COLO668 (cell line): ENCODE measurements at regions not wholly inside any gene's neighbourhood (a gene's known extent, or its start where the extent isn't known, plus 50 kb on each side); places are given as distances from the start of the nearest gene placed in this dataset.
"Not testable (repeated sequence)": the region's sequence is repeated elsewhere in the genome, so short reads cannot be mapped to it uniquely, and the experiment has no call there.

Experiments
- DNase-seq: peaks from one replicate; lab custom pipeline; 2025; ENCODE audit not compliant: unreplicated experiment; lab: John Stamatoyannopoulos, UW

DNA sequence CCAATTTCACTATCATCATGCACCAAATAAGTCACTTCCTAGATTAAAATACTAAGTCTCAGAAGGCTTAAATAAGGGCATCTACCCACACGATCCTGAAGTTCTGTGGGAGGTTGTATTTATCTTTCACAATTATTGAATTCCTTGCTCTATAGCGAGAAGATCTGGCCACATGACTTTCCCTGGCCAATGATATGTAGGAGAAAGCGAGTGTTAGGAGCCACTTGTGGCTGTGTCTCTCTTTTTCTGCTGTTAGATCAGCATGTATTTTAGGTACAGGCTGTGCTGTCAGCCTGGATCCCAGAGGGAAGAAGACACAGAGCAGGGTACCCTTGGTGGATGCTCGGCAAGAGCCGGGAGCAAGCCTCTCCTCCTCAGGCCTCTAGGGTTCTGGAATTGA, 131.3 kb upstream of the DPP6 start:
- DNase-seq: no peak

DNA sequence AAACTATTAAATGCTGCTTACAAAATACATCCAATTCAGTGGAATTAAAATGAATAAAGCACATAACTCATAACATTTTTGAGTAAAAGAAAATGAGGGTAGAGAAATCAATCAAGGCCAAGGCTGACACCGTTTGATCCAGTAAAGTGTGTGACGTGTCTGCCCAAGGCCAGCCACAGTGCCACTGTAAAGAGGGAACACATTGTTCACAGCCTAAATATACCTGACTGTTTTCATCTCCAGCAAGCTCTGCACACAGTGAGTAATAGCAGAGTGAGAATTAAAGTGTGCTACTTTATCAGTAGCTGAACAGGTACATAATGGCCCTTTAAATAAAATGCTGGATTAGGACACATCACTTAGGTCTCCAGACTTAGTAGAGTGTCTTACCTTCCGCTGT, 130.8 kb upstream of the DPP6 start:
- DNase-seq: no peak

DNA sequence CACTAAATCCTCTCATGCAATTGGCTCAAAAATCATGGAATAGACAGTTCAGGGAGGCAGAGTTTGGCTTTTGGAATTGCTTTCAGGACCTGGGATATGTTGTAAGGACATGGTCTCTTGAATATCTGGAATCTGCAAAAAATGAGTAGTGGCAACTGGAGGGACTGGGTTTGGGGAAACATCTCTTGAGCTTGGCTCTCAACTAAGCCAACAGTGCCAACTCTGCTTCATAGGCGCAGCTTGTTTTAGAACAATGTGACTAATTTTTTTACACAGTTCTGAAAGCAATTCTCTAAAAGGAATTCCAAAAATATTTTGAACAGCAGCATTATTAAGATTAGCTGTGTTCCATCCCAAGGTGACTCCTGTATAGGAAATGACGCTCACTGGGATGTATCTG, 121.5 kb upstream of the DPP6 start:
- DNase-seq: no peak

DNA sequence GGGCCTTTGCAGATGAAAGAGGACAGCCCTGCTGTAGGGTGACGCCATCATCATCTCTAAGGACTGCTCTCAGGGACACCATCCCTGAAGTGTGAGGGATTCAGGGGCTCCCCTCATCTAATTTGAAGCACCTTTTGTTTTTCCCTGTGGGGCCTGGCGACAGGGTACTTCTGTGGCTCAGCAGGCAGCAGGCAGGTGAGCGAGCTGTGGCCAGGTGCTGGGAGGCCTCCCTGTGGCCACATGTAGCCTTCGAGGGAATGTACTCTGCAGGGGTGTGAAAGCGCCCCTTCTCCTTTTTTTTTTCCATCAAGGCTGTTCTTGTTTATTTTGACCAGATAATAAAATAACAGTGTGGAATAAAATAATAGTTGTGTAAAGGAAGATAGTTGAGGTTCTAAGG, 118.2 kb upstream of the DPP6 start:
- no peak for DNase-seq

DNA sequence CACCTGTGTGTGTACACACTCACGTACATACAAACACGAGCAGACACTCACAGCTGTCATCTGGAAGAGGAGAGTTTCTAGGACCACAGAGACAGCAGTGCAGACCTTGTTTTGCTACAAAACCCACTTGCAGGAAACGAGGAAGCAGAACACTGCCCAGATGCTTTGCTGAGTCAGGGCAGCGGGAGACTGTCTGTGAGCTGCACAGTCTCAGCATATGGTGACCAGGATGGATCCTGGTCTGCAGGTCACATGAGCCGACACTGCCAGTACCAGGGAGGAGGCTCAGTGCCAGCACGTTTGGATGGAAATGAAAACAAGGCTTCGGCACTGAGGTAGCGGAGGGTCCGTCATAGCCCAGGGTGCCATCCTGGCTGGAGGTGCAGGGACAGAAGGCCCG, 117.6 kb upstream of the DPP6 start:
- DNase-seq: no peak

DNA sequence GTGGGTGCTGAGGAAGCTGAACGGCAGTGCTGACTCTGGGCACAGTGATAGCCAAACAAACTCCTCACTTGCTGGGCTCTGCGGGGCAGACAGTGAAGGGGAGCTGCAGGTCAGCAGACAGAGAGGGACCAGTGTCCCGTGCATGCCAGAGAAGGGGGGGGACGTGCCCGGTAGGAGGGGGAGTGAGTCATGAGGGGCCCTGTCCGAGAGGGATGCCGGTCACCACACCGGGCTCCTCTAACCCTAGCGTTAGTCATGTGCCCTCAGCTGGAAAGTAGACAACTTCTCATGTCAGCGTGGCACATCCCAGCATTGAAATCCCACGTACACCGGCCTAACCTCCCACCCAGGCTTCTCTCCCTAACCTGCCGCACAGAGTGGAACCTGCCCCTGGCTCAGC, 117.1 kb upstream of the DPP6 start:
- no peak for DNase-seq

DNA sequence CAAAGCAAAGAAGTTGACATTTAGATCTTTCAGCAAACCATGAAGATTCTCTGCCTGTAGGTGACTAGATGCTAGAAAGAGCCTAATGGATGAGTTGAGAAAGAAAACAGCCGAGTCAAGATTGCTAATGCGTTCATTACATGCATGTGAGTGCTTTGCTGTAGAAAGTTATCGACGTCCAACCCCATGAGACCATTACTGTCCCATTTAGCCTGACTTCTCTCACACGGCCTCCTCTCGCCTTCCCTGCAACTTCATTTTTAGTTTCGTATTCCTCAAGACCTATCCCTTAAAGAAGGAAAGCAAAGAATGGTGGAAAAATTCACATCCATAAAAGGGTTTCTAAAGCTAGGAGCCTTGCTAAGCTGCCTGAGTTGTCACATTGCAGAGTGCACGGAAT, 113.7 kb upstream of the DPP6 start:
- no peak for DNase-seq

DNA sequence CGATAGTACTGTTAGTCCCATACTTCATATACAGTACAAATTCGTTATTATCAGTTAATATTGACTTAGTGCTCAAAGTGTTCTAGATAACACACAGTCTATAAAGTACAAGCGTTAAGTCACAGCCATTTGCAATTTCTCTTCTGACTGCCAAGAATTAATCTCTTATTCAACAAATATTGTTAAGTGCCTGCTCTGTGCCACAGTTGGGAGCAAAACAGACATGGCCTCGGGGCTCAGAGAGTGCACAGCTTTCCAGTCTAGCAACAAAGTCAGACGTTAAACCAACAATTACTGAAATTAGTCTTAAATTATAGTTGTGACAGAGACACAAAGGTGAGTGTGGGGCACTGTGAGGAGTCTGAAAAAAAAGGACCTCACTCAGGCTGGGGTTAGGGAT, 113.0 kb upstream of the DPP6 start:
- DNase-seq: no peak

DNA sequence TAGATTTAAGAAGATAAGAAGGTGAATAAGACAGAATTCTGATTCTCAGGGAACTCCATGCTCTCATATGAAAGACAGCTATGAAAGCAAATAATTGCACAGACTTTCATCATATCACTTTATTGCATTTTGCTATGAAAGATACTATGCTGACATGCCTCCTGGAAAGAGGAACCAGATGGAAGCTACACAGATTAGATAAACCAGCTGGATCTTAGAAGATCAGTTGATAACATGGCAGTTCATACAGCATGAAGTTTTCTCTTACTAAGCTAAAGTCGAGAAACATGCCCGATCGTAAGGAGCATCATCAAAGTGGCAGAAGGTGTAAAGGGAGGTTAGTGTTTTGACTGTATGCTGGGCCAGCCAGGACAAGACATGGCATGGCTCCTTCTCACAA, 112.5 kb upstream of the DPP6 start:
- DNase-seq: no peak

DNA sequence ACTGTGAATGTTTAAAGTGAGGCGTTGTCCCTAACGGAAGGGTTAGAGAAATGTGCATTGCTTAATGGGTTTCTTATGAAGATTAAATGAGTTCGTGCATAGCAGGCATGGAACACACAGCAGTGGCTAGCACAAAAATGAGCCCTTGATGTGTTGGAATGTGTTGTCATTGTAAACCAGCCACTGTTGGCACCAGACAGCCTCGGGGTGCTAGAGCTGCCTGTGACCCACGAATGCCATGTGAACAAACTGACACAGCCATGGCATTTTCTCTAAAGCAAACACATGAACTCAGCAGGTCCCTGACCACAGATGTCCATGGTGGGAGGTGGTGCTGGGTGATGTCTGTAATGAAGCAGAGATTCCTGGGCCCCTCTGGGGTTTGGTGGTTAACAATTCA, 111.1 kb upstream of the DPP6 start:
- DNase-seq: no peak

DNA sequence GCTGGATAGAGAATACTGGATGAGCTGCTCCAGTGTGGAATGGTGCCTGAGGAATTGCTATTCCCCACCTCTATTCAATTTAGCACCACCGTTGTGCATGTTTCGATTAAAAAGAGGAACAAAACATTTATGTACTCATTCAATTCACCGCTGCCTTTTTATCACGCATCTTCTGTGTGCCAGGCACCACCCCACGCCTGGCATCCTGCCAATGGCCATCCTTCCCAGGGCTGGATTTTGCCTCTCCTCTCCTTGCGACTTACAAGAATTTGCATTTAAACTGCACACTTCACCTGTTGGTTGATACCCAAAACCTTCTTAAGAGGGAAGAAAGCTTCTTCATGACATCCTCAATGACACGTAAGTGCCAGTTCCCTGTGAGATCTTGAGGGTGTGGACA, 110.2 kb upstream of the DPP6 start:
- DNase-seq: no peak

DNA sequence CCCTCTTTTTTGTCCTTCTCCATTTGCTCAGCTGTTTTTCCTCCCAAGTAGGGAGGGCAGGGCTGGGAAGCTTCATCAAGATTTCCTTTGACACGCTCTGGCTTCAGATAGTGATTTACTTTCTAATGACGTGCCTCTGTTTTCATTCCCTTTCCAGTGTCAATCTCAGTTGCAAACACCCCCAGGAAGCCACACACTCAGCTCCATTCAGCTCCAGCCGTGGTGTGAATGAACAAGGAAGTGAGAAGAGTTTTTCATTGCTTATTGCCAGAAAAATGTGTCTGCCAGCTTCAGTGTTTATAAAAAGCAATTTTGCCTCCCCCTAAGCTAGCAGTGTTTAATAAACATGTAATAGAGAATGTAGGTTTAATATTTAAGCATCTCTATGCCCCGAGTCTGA, 108.7 kb upstream of the DPP6 start:
- no peak for DNase-seq

DNA sequence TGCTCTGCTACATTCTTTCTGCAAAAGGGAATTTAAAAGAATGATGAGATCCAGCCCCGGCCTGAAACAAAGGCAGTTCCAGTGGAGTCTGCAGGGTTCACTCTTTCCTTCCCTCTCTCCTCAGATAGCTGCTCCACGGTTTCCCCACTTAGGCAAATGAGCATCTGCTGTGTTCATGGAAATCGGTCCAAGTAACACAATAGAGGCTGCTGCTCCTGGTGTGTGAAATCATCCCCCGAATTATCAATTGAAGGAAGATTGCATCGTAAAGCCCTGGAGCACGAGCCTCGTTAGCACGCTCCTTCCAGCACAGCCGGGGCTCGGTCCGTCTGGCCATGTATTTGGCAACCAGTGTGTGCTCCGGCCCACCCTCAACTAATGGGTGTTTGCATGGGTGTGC, 108.3 kb upstream of the DPP6 start:
- DNase-seq: no peak

DNA sequence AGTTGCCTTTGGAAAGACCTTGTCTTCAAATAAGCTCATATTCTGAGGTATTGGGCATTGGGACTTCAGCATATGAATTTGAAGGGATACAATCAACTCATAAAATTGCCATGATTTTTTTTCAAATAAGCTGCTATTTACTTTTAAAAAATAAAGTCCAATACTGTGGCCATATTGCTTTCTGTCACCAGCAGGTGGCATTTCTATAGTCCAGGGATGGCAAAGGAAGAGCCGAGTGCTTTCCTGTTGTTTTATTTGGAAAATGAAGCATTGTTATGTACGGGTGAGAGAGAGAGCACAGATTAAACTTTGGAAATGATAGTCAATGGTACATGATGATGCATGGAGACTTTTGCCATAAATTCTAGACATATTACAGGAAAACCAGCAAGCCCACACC, 104.1 kb upstream of the DPP6 start:
- DNase-seq: no peak

DNA sequence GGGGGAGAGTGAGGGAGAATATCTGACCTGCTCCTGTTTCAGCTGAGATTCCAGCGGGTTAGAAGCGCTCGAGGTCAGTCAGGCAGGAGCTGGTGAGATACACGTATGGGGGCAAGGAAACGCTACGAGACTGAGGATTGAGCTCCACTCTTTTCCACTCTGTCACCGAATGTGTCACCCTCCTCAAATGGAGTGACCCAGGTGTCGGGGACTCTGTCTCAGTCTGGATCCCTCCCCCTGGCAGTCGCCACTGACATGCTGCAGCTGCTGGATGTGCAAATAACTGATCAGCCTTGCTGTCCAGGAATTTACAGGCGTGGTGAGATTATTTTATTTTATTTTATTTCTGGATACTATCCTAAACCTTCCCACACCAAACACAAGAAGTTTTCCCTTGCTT, 100.9 kb upstream of the DPP6 start:
- no peak for DNase-seq

DNA sequence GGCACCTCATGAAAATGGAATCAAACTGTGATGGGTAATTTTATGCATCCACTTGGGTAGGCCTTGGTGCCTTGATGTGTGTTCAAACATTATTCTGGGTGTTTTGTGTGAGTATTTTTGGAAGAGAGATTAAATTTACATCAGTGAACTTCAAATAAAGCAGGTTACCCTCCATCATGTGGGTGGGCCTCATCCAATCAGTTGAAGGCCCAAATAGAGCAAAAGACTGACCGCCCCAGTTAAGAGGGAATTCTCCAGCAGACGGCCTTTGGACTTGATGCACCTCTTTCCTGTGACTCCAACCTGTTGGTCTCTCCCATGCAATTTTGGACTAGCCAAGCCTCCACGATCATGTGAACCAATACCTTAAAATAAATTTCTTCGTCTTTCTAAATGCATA, 97.7 kb upstream of the DPP6 start:
- DNase-seq: no peak

DNA sequence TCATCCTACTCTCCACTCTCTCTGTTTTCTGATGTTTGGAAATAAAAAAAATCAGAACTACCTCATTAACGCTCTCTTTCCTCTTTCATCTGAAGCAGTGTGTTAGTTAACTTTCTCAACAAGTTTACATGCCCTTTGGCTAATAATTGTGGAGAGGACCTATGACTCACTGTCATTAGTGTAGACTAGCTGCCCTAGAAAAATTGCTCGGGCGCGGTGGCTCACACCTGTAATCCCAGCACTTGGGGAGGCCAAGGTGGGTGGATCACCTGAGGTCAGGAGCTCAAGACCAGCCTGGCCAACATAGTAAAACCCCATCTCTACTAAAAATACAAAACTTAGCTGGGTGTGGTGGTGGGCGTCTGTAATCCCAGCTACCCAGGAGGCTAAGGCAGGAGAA, 94.5 kb upstream of the DPP6 start:
- not testable (repeated sequence) for DNase-seq

DNA sequence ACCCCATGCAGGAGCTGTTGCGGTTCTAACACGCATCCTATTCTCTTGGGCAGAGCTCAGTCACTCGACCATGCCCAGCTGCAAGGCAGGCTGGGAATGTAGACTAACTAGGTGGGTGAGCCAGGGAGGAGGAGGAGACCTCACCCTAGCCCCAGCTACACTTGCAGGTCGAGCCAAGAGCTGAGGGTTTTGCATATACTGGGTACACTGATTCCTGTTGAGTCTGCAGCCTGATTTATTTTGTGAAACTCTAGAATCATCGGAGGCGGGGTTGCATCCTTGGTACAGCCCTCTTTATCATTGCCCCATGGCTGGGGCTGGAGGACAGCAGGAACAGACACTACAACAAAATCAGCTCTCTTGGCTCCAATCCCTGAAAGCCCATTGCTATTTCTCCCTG, 93.8 kb upstream of the DPP6 start:
- DNase-seq: not testable (repeated sequence)

DNA sequence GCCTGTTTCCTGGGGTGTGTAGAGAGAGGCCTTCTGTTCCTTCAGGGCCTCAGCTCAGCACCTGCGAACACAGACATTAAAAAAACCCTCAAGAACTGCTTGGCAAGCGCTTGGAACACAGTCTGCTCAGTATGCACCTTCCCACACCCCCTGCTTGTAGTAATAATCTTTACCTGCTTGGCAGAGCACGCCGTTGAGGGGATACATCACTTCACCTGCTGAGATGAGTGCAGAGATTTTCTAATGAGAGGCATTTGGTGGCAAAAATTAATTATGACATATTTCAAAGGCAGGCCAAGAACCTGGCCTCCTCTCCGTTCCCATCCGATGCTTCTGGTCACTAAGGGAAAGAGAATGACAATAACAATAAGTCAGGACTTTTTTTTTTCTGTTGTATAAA, 93.4 kb upstream of the DPP6 start:
- not testable (repeated sequence) for DNase-seq

DNA sequence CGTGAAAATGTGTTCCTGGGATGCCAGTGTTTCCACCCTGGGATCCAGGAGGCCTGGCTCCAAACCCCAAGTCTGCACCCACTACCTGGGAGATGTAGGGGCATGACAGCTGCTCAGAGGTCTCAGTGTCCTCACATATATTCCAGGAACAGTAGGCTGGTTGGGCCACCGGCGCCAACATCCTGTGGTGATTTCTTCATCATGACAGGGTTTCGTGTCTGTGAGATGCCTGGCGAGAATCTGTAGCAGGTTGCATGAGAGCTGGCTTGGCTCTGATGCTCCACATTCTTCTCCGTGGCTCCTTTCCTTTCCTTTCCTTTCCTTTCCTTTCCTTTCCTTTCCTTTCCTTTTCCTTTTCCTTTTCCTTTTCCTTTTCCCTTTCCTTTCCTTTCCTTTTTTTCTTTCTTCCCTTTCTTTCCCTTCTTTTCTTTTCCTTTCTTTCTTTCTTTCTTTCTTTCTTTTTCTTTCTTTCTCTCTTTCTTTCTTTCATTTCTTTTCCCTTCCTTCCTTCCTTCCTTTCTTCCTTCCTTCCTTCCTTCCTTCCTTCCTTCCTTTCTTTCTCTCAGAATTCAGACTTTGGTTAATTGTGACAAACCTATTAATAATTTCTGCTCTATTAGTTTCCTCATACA, 87.6 kb upstream of the DPP6 start:
- not testable (repeated sequence) for DNase-seq

DNA sequence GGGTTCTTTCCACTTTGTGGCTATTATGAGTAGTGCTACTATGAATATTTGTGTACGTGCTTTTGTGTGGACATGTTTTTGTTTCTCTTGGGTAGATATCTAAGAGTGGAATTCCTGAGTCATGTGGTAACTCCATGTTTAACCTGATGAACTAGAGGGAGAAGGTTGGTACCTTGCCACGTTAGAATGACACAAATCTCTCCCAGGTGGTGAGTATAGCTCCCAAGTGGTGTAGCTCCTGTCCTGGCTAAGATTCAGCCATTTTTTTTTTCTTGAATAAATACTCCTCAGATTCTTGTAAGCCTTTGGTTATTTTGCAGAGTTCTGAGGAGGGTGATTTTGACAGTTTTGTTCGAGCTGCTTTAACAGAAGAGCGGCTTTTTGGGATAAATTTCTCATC, 83.2 kb upstream of the DPP6 start:
- not testable (repeated sequence) for DNase-seq

DNA sequence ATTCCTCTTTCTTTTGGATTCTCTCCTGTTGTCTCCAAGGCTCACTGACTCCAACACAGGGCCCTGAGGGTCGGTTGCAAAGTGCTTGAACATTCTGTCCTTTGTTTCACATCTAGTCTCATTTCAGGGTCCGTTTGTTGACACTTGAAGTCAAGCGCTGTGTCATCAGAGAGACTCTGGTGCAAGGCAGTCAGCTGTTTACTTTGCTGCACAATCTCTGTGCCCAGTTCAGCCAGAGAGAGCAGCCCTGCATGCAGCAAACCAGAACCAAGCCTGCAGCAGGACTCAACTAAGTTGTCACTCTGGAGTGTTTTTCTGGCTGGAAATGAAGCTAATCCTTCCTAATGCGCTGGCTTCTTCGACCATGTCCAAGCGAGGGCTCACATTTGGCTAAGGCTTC, 77.6 kb upstream of the DPP6 start:
- DNase-seq: not testable (repeated sequence)

DNA sequence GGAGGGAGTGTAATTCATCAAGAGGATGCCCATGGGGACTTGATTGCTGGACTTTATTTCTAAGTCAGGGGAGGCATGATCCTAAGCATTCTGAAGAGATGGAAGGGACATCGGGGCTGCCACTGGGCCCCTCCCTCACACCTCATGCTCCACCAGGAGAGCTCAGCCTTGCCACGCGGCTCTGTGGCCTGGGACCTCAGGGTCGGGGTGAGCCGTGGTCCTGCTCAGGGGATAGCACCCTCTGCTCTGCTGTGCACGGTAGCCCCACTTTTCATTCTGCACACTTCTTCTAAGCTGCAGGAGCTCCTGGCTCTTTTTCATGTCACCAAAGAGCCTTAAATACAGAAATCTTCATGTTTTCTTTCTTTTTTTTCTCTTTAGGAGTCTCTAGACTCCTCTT, 75.5 kb upstream of the DPP6 start:
- DNase-seq: not testable (repeated sequence)

DNA sequence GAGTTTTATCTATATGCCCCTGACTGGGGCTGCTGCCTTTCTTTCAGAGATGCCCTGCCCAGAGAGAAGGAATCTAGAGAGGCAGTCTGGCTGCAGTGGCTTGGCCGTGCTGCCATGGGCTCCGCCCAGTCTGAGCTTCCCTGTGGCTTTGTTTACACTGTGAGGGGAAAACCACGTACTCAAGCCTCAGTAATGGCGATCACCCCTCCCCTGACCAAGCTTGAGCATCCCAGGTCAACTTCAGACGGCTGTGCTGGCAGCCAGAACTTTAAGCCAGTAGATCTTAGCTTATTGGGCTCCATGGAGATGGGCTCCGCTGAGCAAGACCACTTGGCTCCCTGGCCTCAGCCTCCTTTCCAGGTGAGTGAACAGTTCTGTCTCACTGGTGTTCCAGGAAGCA, 69.0 kb upstream of the DPP6 start:
- not testable (repeated sequence) for DNase-seq
